ENCODE measurements at regions not wholly inside any gene's neighbourhood (a gene's known extent, or its start where the extent isn't known, plus 50 kb on each side); places are given as distances from the start of the nearest gene placed in this dataset.

DNA sequence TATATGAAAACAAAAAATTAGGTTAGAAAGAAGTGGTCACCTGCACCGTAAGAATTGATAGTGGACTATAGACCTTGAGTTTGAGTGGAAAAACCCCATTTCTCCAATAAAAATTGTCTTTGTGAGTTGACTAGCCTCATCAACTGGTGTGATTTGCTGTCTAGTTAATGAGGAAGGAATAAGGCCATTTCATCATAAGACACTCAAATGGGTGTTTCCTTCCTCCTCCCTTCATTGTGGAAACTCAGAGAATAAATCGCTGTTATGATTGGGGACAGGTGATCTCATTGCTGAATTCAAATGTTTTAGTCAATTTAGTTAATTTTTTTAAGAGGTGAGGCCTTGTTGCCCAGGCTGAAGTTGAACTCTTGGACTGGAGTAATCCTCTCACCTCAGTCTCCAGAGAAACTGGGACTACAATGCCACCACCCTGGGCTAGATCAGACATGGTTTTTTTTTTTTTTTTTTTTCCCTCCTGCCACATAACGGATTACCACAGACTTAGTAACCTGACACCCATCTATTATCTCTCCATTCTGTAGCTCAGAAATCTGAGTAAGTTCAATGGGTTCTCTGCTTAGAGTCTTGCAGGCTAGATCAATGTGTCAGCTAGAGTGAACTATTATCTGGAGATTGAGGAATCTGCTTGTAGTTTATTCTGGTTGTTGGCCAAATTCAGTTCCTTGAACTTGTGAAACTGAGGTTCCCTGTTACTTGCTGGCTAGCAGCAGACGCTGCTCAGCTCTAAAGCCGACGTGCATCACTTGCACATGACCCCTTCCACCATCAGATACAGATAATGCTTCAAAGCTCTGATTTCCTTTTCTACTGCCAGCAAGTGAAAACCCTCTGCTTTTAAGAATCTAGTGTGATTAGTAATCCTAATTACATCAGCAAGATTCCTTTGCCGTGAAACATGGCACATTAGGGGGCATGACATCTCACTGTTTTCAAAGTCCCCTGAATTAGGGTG, 663.8 kb upstream of the CDH9 start:
- TF ChIP-seq, protein P1, sequence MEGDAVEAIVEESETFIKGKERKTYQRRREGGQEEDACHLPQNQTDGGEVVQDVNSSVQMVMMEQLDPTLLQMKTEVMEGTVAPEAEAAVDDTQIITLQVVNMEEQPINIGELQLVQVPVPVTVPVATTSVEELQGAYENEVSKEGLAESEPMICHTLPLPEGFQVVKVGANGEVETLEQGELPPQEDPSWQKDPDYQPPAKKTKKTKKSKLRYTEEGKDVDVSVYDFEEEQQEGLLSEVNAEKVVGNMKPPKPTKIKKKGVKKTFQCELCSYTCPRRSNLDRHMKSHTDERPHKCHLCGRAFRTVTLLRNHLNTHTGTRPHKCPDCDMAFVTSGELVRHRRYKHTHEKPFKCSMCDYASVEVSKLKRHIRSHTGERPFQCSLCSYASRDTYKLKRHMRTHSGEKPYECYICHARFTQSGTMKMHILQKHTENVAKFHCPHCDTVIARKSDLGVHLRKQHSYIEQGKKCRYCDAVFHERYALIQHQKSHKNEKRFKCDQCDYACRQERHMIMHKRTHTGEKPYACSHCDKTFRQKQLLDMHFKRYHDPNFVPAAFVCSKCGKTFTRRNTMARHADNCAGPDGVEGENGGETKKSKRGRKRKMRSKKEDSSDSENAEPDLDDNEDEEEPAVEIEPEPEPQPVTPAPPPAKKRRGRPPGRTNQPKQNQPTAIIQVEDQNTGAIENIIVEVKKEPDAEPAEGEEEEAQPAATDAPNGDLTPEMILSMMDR (IDR thresholded peaks at IDR 0.05; ENCODE audit: low read depth, low read length, missing control alignments) = no peak
- Histone ChIP-seq H3K27me3 (replicated peaks) (no peaks in the 10 kb centered on the region), H3K4me3 (ENCODE audit: low read depth, low read length) (no peak overlapping the region), H3K36me3 (replicated peaks) (no peaks in the 10 kb centered on the region), H3K27ac (peak overlapping the region; percentile 68)
- in situ Hi-C loops (cut with HindIII; ENCODE audit: low pct_ligation_motif_present, low sequenced_read_pairs) = no loop called here
- DNase-seq = peak; percentile 90

- Histone ChIP-seq H3K4me3 (ENCODE audit: low read depth, low read length) (no peak overlapping the region), H3K36me3 (replicated peaks) (no peaks in the 10 kb centered on the region), H3K27me3 (replicated peaks) (no peaks in the 10 kb centered on the region), H3K27ac (no peak overlapping the region)
- no peak for DNase-seq
- in situ Hi-C loops (cut with HindIII; ENCODE audit: low pct_ligation_motif_present, low sequenced_read_pairs) = no loop called here
- TF ChIP-seq, protein P1 (IDR thresholded peaks at IDR 0.05; ENCODE audit: low read depth, low read length, missing control alignments) = no peak
Measured at GRCh38 chr5:27700526-27700925, 662.1 kb upstream of the CDH9 start.

DNA sequence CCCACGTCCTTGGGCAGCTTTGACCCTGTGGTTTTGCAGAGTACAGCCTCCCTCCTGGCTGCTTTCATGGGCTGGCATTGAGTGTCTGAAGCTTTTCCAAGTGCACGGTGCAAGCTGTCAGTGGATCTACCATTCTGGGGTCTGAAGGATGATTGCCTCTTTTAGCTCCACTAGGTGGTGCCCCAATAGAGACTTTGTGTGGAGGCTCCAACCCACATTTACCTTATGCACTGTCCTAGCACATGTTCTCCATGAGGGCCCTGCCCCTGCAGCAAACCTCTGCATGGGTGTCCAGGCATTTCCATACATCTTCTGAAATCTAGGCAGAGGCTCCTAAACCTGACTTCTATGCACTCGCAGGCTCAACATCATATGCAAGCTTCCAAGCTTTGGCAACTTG, 644.2 kb upstream of the CDH9 start:
- in situ Hi-C loops (cut with HindIII; ENCODE audit: low pct_ligation_motif_present, low sequenced_read_pairs) = no loop called here
- no peaks in the 10 kb centered on the region for H3K36me3 ChIP-seq (replicated peaks)
- no peak overlapping the region for H3K4me3 ChIP-seq (ENCODE audit: low read depth, low read length)
- peak; percentile 21 for DNase-seq
- no peak overlapping the region for H3K27ac ChIP-seq
- no peaks in the 10 kb centered on the region for H3K27me3 ChIP-seq (replicated peaks)
- TF ChIP-seq, protein P1 (IDR thresholded peaks at IDR 0.05; ENCODE audit: low read depth, low read length, missing control alignments) = peak; percentile 59

DNA sequence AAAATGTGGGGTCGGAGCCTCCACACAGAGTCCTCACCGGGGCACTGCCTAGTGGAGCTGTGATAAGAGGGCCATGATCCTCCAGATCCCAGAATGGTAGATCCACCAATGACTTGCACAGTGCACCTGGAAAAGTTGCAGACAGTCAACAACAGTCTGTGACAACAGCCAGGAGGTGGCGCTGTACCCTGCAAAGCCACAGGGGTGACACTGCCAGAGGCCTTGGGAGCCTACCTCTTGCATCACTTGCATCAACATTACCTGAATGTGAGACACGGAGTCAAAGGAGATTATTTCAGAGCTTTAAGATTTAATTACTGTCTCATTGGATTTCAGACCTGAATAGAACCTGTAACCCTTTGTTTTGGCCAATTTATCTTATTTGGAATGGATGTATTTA, 614.1 kb upstream of the CDH9 start:
- Histone ChIP-seq H3K36me3 (replicated peaks) (no peaks in the 10 kb centered on the region), H3K27ac (no peak overlapping the region), H3K27me3 (replicated peaks) (no peaks in the 10 kb centered on the region), H3K4me3 (ENCODE audit: low read depth, low read length) (no peak overlapping the region)
- no peak for DNase-seq
- in situ Hi-C loops (cut with HindIII; ENCODE audit: low pct_ligation_motif_present, low sequenced_read_pairs) = no loop called here
- TF ChIP-seq, protein P1 (IDR thresholded peaks at IDR 0.05; ENCODE audit: low read depth, low read length, missing control alignments) = peak; percentile 19

DNA sequence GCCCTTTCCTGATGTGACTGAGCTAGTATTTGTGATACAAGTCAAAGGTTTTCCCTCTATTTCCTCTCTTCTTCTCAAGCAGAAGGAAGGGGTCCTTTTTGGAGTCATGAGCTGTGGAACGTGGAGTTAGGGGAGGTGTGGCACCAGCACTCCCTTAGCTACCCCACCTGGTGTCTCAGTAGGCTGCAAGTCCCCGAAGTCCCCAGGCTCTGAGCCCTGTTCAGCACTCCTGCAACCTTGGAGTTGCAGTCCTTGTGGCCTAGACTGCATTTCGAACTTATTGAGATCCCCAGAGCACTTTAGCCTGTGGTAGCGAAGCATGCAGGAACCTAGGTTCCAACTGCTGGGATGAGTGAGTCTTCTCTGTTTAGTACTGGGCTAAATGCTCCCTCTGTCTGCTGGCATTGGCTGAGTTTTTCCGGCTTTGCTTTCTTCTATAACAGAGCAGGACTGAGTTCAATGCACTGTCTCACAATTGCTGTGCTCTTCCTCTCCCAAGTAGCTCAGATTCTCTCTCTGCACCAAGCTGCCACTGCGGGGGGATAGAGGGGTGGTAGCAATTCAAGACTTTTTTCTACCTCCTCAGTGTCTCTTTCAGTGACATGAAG, 600.7 kb upstream of the CDH9 start:
- TF ChIP-seq, protein P1 (IDR thresholded peaks at IDR 0.05; ENCODE audit: low read depth, low read length, missing control alignments) = no peak
- H3K4me3 ChIP-seq (ENCODE audit: low read depth, low read length) = no peak overlapping the region
- no peak for DNase-seq
- H3K27me3 ChIP-seq (replicated peaks) = no peaks in the 10 kb centered on the region
- in situ Hi-C loops (cut with HindIII; ENCODE audit: low pct_ligation_motif_present, low sequenced_read_pairs) = no loop called here
- no peaks in the 10 kb centered on the region for H3K36me3 ChIP-seq (replicated peaks)
- H3K27ac ChIP-seq = no peak overlapping the region

Data from brain microvascular endothelial cell (primary cell).